LNCaP clone FGC (cell line): ENCODE measurements at regions not wholly inside any gene's neighbourhood (a gene's known extent, or its start where the extent isn't known, plus 50 kb on each side); places are given as distances from the start of the nearest gene placed in this dataset.

ENCODE experiments used
- DNase-seq: peaks from one replicate; pipeline ENCODE4 v3.0.0-alpha.2; 2011; ENCODE audit warnings: low read depth
- H3K4me3 ChIP-seq: 2 replicates; pipeline ENCODE4 v1.5.1; 2011; ENCODE audit warnings: mild to moderate bottlenecking, low read depth, low read length, control low read depth
- CTCF ChIP-seq: IDR thresholded peaks from 2 replicates; pipeline ENCODE4 v1.5.1; 2012; ENCODE audit warnings: mild to moderate bottlenecking; ENCODE audit not compliant: control insufficient read depth, insufficient read depth; ENCODE audit errors: extremely low read depth

GRCh38 chr10:33791272-33791660 lies 456.8 kb upstream of the NRP1 start:
- H3K4me3 ChIP-seq = no peak overlapping the region
- no peak for TF ChIP-seq CTCF
- no peak for DNase-seq

- no peak overlapping the region for H3K4me3 ChIP-seq
- TF ChIP-seq CTCF = no peak
- DNase-seq = no peak
These were observed 456.2 kb upstream of the NRP1 start for GRCh38 chr10:33790521-33791271.

GRCh38 chr10:33783557-33783956 lies 449.1 kb upstream of the NRP1 start:
- DNase-seq = no peak
- TF ChIP-seq CTCF = no peak
- H3K4me3 ChIP-seq = no peak overlapping the region

- H3K4me3 ChIP-seq = no peak overlapping the region
- TF ChIP-seq CTCF = no peak
- no peak for DNase-seq
These were observed 448.6 kb upstream of the NRP1 start for GRCh38 chr10:33783078-33783477.

- no peak for TF ChIP-seq CTCF
- DNase-seq = no peak
- no peak overlapping the region for H3K4me3 ChIP-seq
These were observed 447.3 kb upstream of the NRP1 start for GRCh38 chr10:33781606-33782395.

GRCh38 chr10:33780961-33781360 lies 446.5 kb upstream of the NRP1 start:
- TF ChIP-seq CTCF = no peak
- no peak overlapping the region for H3K4me3 ChIP-seq
- no peak for DNase-seq
